H1 (cell line): ENCODE measurements at regions not wholly inside any gene's neighbourhood (a gene's known extent, or its start where the extent isn't known, plus 50 kb on each side); places are given as distances from the start of the nearest gene placed in this dataset.

Experiments used
- CTCF ChIA-PET: fragments of 300-600 bp; sonication (Branson Sonifier 250); formaldehyde crosslinking; loops from one replicate; lab custom pipeline; 2021; ENCODE audit not compliant: partially characterized antibody; lab: Charles Lee
- POLR2A ChIA-PET: fragments of 300-600 bp; sonication (Branson Sonifier 250); formaldehyde crosslinking; loops from one replicate; lab custom pipeline; 2021; ENCODE audit warnings: inconsistent platforms; ENCODE audit not compliant: partially characterized antibody; lab: Charles Lee
- DNase-seq, 2 experiments: peaks; one replicate each; pipeline versions ENCODE4 v3.0.0 to v3.0.0-alpha.2; 2010 to 2022; ENCODE audit warnings: low spot score in 2 of 2, low read depth in 1 of 2, mixed read lengths in 1 of 2
- FAIRE-seq: peaks from 2 replicates; lab custom pipeline; 2011; peaks lifted over from hg19 to GRCh38; lab: Jason Lieb, UNC
- H2AFZ ChIP-seq: 2 replicates; pipeline ENCODE4 v1.8.1; 2012; ENCODE audit warnings: low read length, inconsistent platforms
- H2AK5ac ChIP-seq: 2 replicates; pipeline ENCODE4 v1.6.1; 2013; ENCODE audit warnings: low read depth, low read length
- H2BK120ac ChIP-seq: replicated peaks from 2 replicates; pipeline ENCODE3; 2013; ENCODE audit warnings: low read depth, low read length, inconsistent platforms
- H2BK12ac ChIP-seq: 2 replicates; pipeline ENCODE4 v1.6.1; 2013; ENCODE audit warnings: low read depth, low read length
- H2BK15ac ChIP-seq: 2 replicates; pipeline ENCODE4 v1.6.1; 2013; ENCODE audit warnings: low read length
- H2BK20ac ChIP-seq: 2 replicates; pipeline ENCODE4 v1.6.1; 2013; ENCODE audit warnings: low read length
- H2BK5ac ChIP-seq: 2 replicates; pipeline ENCODE4 v1.6.1; 2013; ENCODE audit warnings: low read depth, low read length
- H3K14ac ChIP-seq: 2 replicates; pipeline ENCODE4 v1.6.1; 2013; ENCODE audit warnings: inconsistent platforms; ENCODE audit not compliant: insufficient read length
- H3K18ac ChIP-seq: 2 replicates; pipeline ENCODE4 v1.6.1; 2013; ENCODE audit warnings: low read length; ENCODE audit errors: extremely low read depth
- H3K23ac ChIP-seq: 2 replicates; pipeline ENCODE4 v1.6.1; 2013; ENCODE audit warnings: inconsistent platforms; ENCODE audit not compliant: insufficient read length
- H3K23me2 ChIP-seq: 2 replicates; pipeline ENCODE4 v1.6.1; 2013; ENCODE audit warnings: low read depth, low read length
- H3K27ac ChIP-seq: 2 replicates; pipeline ENCODE4 v1.6.1; 2011; ENCODE audit warnings: low read depth, low read length, inconsistent platforms
- H3K27me3 ChIP-seq, 4 experiments: replicated peaks in 1 of 4; 1 replicate in 1 of 4; 2 replicates in 3 of 4; pipeline versions ENCODE4 v1.6.1 to v1.8.1; 2011 to 2013; ENCODE audit warnings: low read length in 3 of 4, mild to moderate bottlenecking in 3 of 4, inconsistent platforms in 2 of 4, mixed read lengths in 2 of 4, moderate library complexity in 1 of 4; ENCODE audit not compliant: control insufficient read depth in 3 of 4, insufficient read depth in 3 of 4; ENCODE audit errors: extremely low read depth in 1 of 4
- H3K36me3 ChIP-seq, 4 experiments: 2 replicates each; pipeline versions ENCODE4 v1.6.1 to v1.8.1; 2011 to 2013; ENCODE audit warnings: mild to moderate bottlenecking in 4 of 4, low read length in 3 of 4, moderate library complexity in 2 of 4, control low read depth in 1 of 4, inconsistent platforms in 1 of 4; ENCODE audit not compliant: insufficient read depth in 4 of 4, control insufficient read depth in 2 of 4
- H3K4ac ChIP-seq: replicated peaks from 2 replicates; pipeline ENCODE3; 2013; ENCODE audit warnings: low read length, low read depth, mixed read lengths, inconsistent platforms; ENCODE audit not compliant: insufficient read length
- H3K4me1 ChIP-seq, 4 experiments: replicated peaks in 1 of 4; 1 replicate in 1 of 4; 2 replicates in 3 of 4; pipeline versions ENCODE4 v1.6.1 to v1.8.1; 2011 to 2013; ENCODE audit warnings: low read length in 3 of 4, inconsistent platforms in 2 of 4, mixed read lengths in 1 of 4; ENCODE audit not compliant: insufficient read depth in 4 of 4, control insufficient read depth in 3 of 4
- H3K4me2 ChIP-seq, 2 experiments: 2 replicates each; pipeline versions ENCODE4 v1.6.1 to v1.8.1; 2011 to 2013; ENCODE audit warnings: low read depth in 2 of 2, low read length in 2 of 2, control low read depth in 1 of 2, inconsistent platforms in 1 of 2, mild to moderate bottlenecking in 1 of 2; ENCODE audit not compliant: insufficient read depth in 1 of 2
- H3K4me3 ChIP-seq, 4 experiments: fragments of 200-600, 300-600 bp in 1 of 4; sonication (generic), shearing (Covaris generic), sonication (Bioruptor Twin) in 1 of 4; 2 replicates each; pipeline versions ENCODE4 v1.5.1 to v1.8.1; 2011 to 2016; ENCODE audit warnings: low read length in 4 of 4, low read depth in 3 of 4, control low read depth in 2 of 4, inconsistent platforms in 2 of 4, mild to moderate bottlenecking in 2 of 4, mixed read lengths in 1 of 4, moderate library complexity in 1 of 4; ENCODE audit not compliant: insufficient read depth in 2 of 4; ENCODE audit errors: extremely low read depth in 1 of 4
- H3K56ac ChIP-seq: replicated peaks from 2 replicates; pipeline ENCODE3; 2013; ENCODE audit warnings: low read depth, mild to moderate bottlenecking, mixed read lengths, low read length, inconsistent platforms; ENCODE audit not compliant: insufficient read length
- H3K79me1 ChIP-seq: 2 replicates; pipeline ENCODE4 v1.6.1; 2013; ENCODE audit warnings: low read depth, low read length, control low read depth
- H3K79me2 ChIP-seq, 2 experiments: 2 replicates each; pipeline versions ENCODE4 v1.6.1 to v1.8.1; 2012 to 2013; ENCODE audit warnings: low read length in 2 of 2, mild to moderate bottlenecking in 2 of 2, inconsistent platforms in 1 of 2; ENCODE audit not compliant: insufficient read depth in 2 of 2, control insufficient read depth in 1 of 2
- H3K9ac ChIP-seq, 4 experiments: replicated peaks in 1 of 4; 1 replicate in 1 of 4; 2 replicates in 3 of 4; pipeline versions ENCODE4 v1.6.1 to v1.8.1; 2011 to 2013; ENCODE audit warnings: low read depth in 3 of 4, low read length in 3 of 4, control low read depth in 2 of 4, mild to moderate bottlenecking in 2 of 4, moderate library complexity in 2 of 4, inconsistent platforms in 1 of 4; ENCODE audit errors: extremely low read depth in 1 of 4
- H3K9me3 ChIP-seq, 2 experiments: 2 replicates each; pipeline versions ENCODE4 v1.6.1 to v1.8.1; 2012 to 2013; ENCODE audit warnings: mild to moderate bottlenecking in 2 of 2, moderate library complexity in 2 of 2, control low read depth in 1 of 2, inconsistent platforms in 1 of 2, low read depth in 1 of 2, low read length in 1 of 2, mixed read lengths in 1 of 2; ENCODE audit not compliant: insufficient read depth in 2 of 2
- H4K20me1 ChIP-seq, 2 experiments: replicated peaks in 1 of 2; 2 replicates each; pipeline versions ENCODE3 to v1.8.1; 2011 to 2013; ENCODE audit warnings: inconsistent platforms in 2 of 2, low read length in 2 of 2, mild to moderate bottlenecking in 1 of 2; ENCODE audit not compliant: insufficient read depth in 2 of 2, control insufficient read depth in 1 of 2
- H4K5ac ChIP-seq: 2 replicates; pipeline ENCODE4 v1.6.1; 2013; ENCODE audit warnings: low read length, low read depth, mixed read lengths, inconsistent platforms; ENCODE audit not compliant: insufficient read length
- H4K8ac ChIP-seq: 2 replicates; pipeline ENCODE4 v1.8.0; 2013; ENCODE audit warnings: mild to moderate bottlenecking, moderate library complexity, low read length, inconsistent platforms; ENCODE audit not compliant: insufficient read depth; ENCODE audit errors: extremely low read depth
- H4K91ac ChIP-seq: replicated peaks from 2 replicates; pipeline ENCODE3; 2013; ENCODE audit warnings: low read length, mixed read lengths, inconsistent platforms; ENCODE audit not compliant: insufficient read length
- RAD21 ChIP-seq, 2 experiments: IDR thresholded peaks in 1 of 2; conservative IDR thresholded peaks in 1 of 2; 2 replicates each; pipeline ENCODE4 v1.6.1; 2011; ENCODE audit warnings: low read depth in 2 of 2, low read length in 2 of 2, improper control_type of control experiment in 1 of 2, inconsistent platforms in 1 of 2, mild to moderate bottlenecking in 1 of 2, moderate library complexity in 1 of 2
- WGBS, 2 experiments: shearing (Covaris generic) in 1 of 2; methylation state at CpG; one replicate each; pipeline versions ENCODE4 v1.1.6 to v1.1.7; 2013 to 2015; ENCODE audit warnings: low lambda C conversion rate in 2 of 2, mixed read lengths in 2 of 2, inconsistent platforms in 1 of 2, low coverage in 1 of 2, missing lambda C conversion rate in 1 of 2; ENCODE audit not compliant: insufficient replicate concordance in 2 of 2, insufficient coverage in 1 of 2, insufficient read length in 1 of 2; ENCODE audit errors: extremely low coverage in 1 of 2, missing lambda C conversion rate in 1 of 2; 5-methylcytosine and 5-hydroxymethylcytosine counted together

- no peak overlapping the region for H3K4ac ChIP-seq
- no peaks in the 10 kb centered on the region for H3K79me2 ChIP-seq
- no peaks in the 10 kb centered on the region for H3K36me3 ChIP-seq
- no peaks in the 10 kb centered on the region for H3K27me3 ChIP-seq
- 83% methylated on average over 6 of the region's 6 CpGs; no CpG with 5 or more reads in 1 of the 2 experiments for WGBS, 2 experiments
- no peaks in the 10 kb centered on the region for H3K9me3 ChIP-seq
- ChIA-PET POLR2A (no interaction called here), CTCF (interaction anchor here (1.9 kb wide), 1 partner anchor 273 kb away, joined by 7 read pairs; no protein-coding TSS in a partner anchor)
- H3K4me1 ChIP-seq = no peaks in the 10 kb centered on the region
- H2BK20ac ChIP-seq = no peak overlapping the region
- no peak overlapping the region for H2BK5ac ChIP-seq
- no peaks in the 10 kb centered on the region for H4K20me1 ChIP-seq
- DNase-seq = no peak
- H3K4me2 ChIP-seq = no peak overlapping the region
- no peak overlapping the region for H3K4me3 ChIP-seq
- no peak overlapping the region for H4K5ac ChIP-seq
- no peak for FAIRE-seq
- no peaks in the 10 kb centered on the region for H3K79me1 ChIP-seq
- H2AFZ ChIP-seq = no peak overlapping the region
- H3K27ac ChIP-seq = no peak overlapping the region
- no peak overlapping the region for H4K8ac ChIP-seq
- no peak overlapping the region for H2BK15ac ChIP-seq
- H3K56ac ChIP-seq = no peak overlapping the region
- H4K91ac ChIP-seq = no peak overlapping the region
- no peak overlapping the region for H2BK120ac ChIP-seq
- no peak overlapping the region for H2BK12ac ChIP-seq
- H2AK5ac ChIP-seq = no peak overlapping the region
- H3K18ac ChIP-seq = no peak overlapping the region
- no peak overlapping the region for H3K9ac ChIP-seq
- no peaks in the 10 kb centered on the region for H3K23me2 ChIP-seq
- H3K14ac ChIP-seq = no peak overlapping the region
- no peak overlapping the region for H3K23ac ChIP-seq
- TF ChIP-seq RAD21 (IDR thresholded peaks at IDR 0.05 in 1 of 2, conservative IDR thresholded peaks at IDR 0.05 in 1 of 2; ENCODE audit: low read depth in 2 of 2, low read length in 2 of 2) = no peak
Observed at GRCh38 chr4:183828125-183828524, 77.0 kb upstream of the STOX2 start.
